ENCODE measurements at regions not wholly inside any gene's neighbourhood (a gene's known extent, or its start where the extent isn't known, plus 50 kb on each side); places are given as distances from the start of the nearest gene placed in this dataset.

- TF ChIP-seq GLIS3 (CRISPR knock-in tag; IDR thresholded peaks at IDR 0.05) (no peak), CSRNP3 (CRISPR knock-in tag; IDR thresholded peaks at IDR 0.05) (no peak)
Observed at GRCh38 chr7:41164440-41164839, 538.5 kb downstream of the INHBA start.

Measured in SK-N-SH treated with all-trans-retinoic acid at 6 μM for 48 hours (cell line).